Neural crest cell (in vitro differentiated cells): ENCODE measurements at regions not wholly inside any gene's neighbourhood (a gene's known extent, or its start where the extent isn't known, plus 50 kb on each side); places are given as distances from the start of the nearest gene placed in this dataset.
"Not testable (repeated sequence)": the region's sequence is repeated elsewhere in the genome, so short reads cannot be mapped to it uniquely, and the experiment has no call there.

ENCODE experiments used
- DNase-seq: peaks from one replicate; pipeline ENCODE4 v3.0.0; 2021; ENCODE audit warnings: low read depth, mixed read lengths, low spot score
- H3K27ac Mint-ChIP-seq: one replicate; pipeline ENCODE4 v1.8.0; 2021; ENCODE audit warnings: mild to moderate bottlenecking, mixed read lengths; ENCODE audit not compliant: unreplicated experiment
- H3K27me3 Mint-ChIP-seq: 2 replicates; pipeline ENCODE4 v1.8.0; 2021; ENCODE audit warnings: low read depth, mild to moderate bottlenecking, mixed read lengths
- H3K36me3 Mint-ChIP-seq: 2 replicates; pipeline ENCODE4 v1.8.0; 2021; ENCODE audit warnings: low read depth, mild to moderate bottlenecking, mixed read lengths
- H3K4me1 Mint-ChIP-seq: 2 replicates; pipeline ENCODE4 v1.8.0; 2021; ENCODE audit warnings: mixed read lengths
- H3K4me3 Mint-ChIP-seq: one replicate; pipeline ENCODE4 v1.8.0; 2021; ENCODE audit warnings: mild to moderate bottlenecking, mixed read lengths
- H3K9me3 Mint-ChIP-seq: 2 replicates; pipeline ENCODE4 v1.8.0; 2021; ENCODE audit warnings: mixed read lengths
- TF ChIP-seq, protein P1 (sequence below): fragments of 200-600 bp; sonication (generic); conservative IDR thresholded peaks from 2 replicates; pipeline ENCODE4 v1.5.0; 2021; ENCODE audit warnings: antibody characterized with exemption, mild to moderate bottlenecking

DNA sequence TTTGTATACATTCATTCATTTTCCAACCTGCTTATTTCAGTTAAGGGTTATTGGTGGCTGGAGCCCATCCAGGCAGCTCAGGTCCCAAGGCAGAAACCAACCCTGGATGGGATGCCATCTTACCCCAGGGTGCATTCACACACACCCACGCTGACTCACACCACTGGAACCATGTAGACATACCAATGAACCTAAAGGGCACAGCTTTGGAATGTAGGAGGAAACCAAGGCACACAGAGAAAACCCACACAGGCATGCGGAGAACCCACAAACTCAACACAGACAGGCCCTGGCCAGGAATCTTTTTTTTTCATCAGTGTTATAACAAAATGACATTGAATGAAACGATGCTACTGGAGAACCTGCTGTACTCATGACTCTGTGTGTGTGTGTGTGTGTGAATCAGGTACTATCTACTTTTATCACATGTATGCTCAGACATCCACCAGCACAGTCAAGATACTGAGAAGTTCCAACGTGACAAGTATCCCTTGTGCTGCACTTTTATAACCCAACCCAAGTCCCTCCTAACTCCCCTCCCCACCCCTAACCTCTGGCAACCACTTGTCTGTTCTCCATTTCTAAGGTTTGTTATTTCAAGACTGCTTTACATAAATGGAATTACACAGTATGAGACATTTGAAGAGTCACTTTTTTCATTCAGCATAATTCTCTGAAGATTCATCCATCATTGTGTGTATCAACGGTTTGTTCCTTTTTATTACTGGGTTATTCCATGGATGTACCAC lies 286.8 kb upstream of the PLD5 start:
- no peak overlapping the region for H3K27ac Mint-ChIP-seq
- TF ChIP-seq, protein P1, sequence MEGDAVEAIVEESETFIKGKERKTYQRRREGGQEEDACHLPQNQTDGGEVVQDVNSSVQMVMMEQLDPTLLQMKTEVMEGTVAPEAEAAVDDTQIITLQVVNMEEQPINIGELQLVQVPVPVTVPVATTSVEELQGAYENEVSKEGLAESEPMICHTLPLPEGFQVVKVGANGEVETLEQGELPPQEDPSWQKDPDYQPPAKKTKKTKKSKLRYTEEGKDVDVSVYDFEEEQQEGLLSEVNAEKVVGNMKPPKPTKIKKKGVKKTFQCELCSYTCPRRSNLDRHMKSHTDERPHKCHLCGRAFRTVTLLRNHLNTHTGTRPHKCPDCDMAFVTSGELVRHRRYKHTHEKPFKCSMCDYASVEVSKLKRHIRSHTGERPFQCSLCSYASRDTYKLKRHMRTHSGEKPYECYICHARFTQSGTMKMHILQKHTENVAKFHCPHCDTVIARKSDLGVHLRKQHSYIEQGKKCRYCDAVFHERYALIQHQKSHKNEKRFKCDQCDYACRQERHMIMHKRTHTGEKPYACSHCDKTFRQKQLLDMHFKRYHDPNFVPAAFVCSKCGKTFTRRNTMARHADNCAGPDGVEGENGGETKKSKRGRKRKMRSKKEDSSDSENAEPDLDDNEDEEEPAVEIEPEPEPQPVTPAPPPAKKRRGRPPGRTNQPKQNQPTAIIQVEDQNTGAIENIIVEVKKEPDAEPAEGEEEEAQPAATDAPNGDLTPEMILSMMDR = no peak
- no peak overlapping the region for H3K4me3 Mint-ChIP-seq
- H3K36me3 Mint-ChIP-seq = no peaks in the 10 kb centered on the region
- H3K27me3 Mint-ChIP-seq = no peaks in the 10 kb centered on the region
- H3K4me1 Mint-ChIP-seq = no peaks in the 10 kb centered on the region
- DNase-seq = no peak
- peaks cover 2% of the 10 kb centered on the region for H3K9me3 Mint-ChIP-seq

GRCh38 chr1:242806324-242806723 lies 281.8 kb upstream of the PLD5 start:
- Mint-ChIP-seq H3K27me3 (no peaks in the 10 kb centered on the region), H3K27ac (no peak overlapping the region), H3K36me3 (no peaks in the 10 kb centered on the region), H3K9me3 (peaks cover 2% of the 10 kb centered on the region), H3K4me1 (no peaks in the 10 kb centered on the region), H3K4me3 (no peak overlapping the region)
- TF ChIP-seq, protein P1 = no peak
- no peak for DNase-seq

DNA sequence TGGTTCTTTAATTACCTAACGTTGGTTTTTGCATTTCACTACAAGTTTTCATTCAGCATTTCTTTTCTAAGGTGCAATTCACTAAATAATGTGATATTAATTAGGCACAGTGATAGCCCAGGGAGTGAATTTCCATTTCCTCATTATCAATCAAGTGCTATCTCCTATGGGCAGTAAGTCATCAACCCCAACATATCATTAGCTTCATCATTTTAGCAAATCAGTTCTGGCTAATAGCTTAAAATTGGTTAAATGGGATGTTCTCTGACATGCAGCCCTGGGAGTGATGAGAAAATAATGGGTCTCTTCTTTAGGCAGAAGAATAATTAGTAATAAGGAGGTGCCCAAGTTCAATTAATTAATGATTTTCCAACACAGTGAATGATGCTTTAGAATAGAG lies 280.9 kb upstream of the PLD5 start:
- not testable (repeated sequence) for H3K9me3 Mint-ChIP-seq, H3K4me3 Mint-ChIP-seq, DNase-seq, H3K27me3 Mint-ChIP-seq, H3K4me1 Mint-ChIP-seq, H3K27ac Mint-ChIP-seq, H3K36me3 Mint-ChIP-seq

GRCh38 chr1:242802973-242803372 lies 278.5 kb upstream of the PLD5 start:
- Mint-ChIP-seq H3K27me3 (no peaks in the 10 kb centered on the region), H3K4me3 (no peak overlapping the region), H3K36me3 (no peaks in the 10 kb centered on the region), H3K9me3 (no peaks in the 10 kb centered on the region), H3K27ac (no peak overlapping the region), H3K4me1 (no peaks in the 10 kb centered on the region)
- TF ChIP-seq, protein P1 = no peak
- no peak for DNase-seq

- Mint-ChIP-seq H3K27ac (no peak overlapping the region), H3K4me3 (no peak overlapping the region), H3K27me3 (no peaks in the 10 kb centered on the region), H3K9me3 (no peaks in the 10 kb centered on the region), H3K4me1 (no peaks in the 10 kb centered on the region), H3K36me3 (no peaks in the 10 kb centered on the region)
- no peak for DNase-seq
- TF ChIP-seq, protein P1 = no peak
Measured at GRCh38 chr1:242800521-242800920, 276.0 kb upstream of the PLD5 start.

DNA sequence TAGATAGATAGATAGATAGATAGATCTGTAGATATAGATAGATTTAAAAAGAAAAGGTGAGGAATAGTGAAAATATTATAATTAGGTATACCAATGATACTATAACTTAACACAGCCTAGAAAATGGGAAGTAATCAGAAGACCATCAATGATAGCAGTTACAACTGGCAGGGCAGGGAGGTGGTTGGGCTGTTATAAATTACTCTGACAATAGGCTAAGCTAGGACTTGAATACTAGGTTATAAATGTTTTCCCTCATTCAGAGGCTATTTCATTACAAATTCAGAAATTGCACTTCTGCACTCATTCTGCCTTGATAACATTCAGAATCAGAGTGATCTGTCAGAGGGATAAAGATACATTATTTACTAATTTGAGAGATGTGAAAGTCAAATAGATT lies 273.4 kb upstream of the PLD5 start:
- DNase-seq = no peak
- Mint-ChIP-seq H3K4me1 (no peaks in the 10 kb centered on the region), H3K27me3 (no peaks in the 10 kb centered on the region), H3K36me3 (no peaks in the 10 kb centered on the region), H3K4me3 (no peak overlapping the region), H3K27ac (no peak overlapping the region), H3K9me3 (no peaks in the 10 kb centered on the region)
- TF ChIP-seq, protein P1 = no peak
